HTR-8/SVneo (cell line): ENCODE measurements at regions not wholly inside any gene's neighbourhood (a gene's known extent, or its start where the extent isn't known, plus 50 kb on each side); places are given as distances from the start of the nearest gene placed in this dataset.
"Not testable (repeated sequence)": the region's sequence is repeated elsewhere in the genome, so short reads cannot be mapped to it uniquely, and the experiment has no call there.

ENCODE experiments used
- DNase-seq: peaks from one replicate; pipeline ENCODE4 v3.0.0; 2011; ENCODE audit warnings: low spot score, mixed read lengths; ENCODE audit not compliant: insufficient read length
- FAIRE-seq: peaks from 2 replicates; lab custom pipeline; 2011; peaks lifted over from hg19 to GRCh38; lab: Jason Lieb, UNC

- FAIRE-seq (no peak), DNase-seq (no peak)
These were observed 107.3 kb downstream of the NRN1 start for GRCh38 chr6:5899216-5900045.

DNA sequence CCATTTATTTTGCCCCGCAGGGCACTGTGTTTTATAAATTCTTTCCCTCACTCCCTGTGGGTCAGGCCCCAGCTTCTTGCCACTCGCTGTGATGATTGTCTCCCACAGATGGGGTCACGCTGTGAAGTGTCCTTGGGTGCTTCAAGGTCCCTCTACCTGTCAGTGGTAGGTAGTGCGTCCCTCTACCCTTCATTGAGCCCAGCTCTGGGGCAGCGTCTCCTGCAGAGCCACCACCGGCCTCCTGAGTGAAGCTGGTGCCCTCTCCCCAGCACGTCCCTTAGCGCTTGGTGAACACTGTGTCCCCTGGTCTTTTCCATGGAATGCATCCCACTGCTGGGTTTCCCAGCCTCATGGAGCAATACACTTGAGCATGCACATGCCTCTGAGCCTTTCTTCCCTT is 108.2 kb downstream of the NRN1 start:
- DNase-seq = no peak
- FAIRE-seq = no peak

GRCh38 chr6:5898102-5898501 is 108.6 kb downstream of the NRN1 start:
- no peak for FAIRE-seq
- DNase-seq = no peak

- DNase-seq = no peak
- no peak for FAIRE-seq
These were observed 110.1 kb downstream of the NRN1 start for GRCh38 chr6:5896476-5897200.

GRCh38 chr6:5894357-5894756 is 112.4 kb downstream of the NRN1 start:
- FAIRE-seq = no peak

DNA sequence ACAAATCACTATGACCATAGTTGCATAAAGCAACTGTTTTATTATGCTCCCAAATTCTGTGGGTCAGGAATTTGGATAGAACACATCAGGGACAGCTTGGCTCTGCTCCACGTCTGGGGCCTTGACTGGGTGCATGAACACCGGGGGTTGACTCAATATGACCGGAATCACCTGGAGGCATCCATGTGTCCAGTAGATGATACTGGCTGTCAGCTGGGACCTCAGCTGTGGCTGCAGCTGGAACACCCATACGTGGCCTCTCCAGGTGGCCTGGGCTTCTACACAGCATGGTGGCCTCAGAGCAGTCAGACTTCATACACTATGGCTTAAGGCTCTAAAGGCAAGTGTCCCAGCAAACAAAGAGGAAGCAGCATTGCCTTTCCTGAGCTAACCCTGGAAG is 113.4 kb downstream of the NRN1 start:
- FAIRE-seq (no peak), DNase-seq (no peak)

More at GRCh38 chr6:5894357-5894756, 112.4 kb downstream of the NRN1 start:
- no peak for DNase-seq

- no peak for DNase-seq
- no peak for FAIRE-seq
These were observed 114.1 kb downstream of the NRN1 start for GRCh38 chr6:5892669-5893068.

DNA sequence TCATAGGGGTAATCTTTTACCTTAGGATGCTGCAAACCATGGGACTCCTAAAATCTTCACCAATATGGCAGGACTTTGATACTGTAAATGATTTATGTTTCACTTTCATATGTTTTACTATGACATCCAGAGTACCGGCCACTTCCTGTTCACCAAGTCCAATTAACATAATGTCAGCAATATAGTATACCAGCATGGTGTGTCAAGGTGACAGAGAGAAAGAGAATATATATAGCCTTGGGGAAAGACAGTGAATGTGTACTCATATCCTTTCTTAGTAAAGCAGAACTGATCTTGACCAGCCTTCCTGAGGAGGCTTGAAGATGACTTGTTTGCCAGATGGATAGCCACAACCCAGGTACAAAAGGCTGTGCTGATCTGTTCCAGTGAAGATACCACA is 127.9 kb downstream of the NRN1 start:
- DNase-seq (no peak), FAIRE-seq (no peak)

- DNase-seq (no peak), FAIRE-seq (peak; percentile 26)
These were observed 130.6 kb downstream of the NRN1 start for GRCh38 chr6:5876076-5876475.

DNA sequence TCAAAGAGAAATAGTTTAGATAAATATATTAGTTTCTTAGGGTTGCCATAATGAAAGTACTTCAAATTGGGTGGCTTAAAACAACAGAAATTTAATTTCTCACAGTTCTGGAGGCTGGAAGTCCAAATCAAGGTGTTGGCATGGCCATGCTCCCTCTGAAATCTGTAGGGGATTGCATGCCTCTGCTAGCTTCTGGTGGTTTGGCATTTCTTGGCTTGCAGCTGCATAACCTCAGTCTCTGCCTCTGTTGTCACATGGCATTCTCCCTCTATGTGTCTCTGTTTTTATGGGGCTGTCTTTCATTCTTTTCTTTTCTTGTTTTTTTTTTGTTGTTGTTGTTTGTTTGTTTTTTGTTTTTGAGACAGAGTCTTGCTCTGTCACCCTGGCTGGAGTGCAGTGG is 132.7 kb downstream of the NRN1 start:
- FAIRE-seq = not testable (repeated sequence)

GRCh38 chr6:5871296-5871695 is 135.4 kb downstream of the NRN1 start:
- DNase-seq = no peak
- no peak for FAIRE-seq

More for the DNA sequence above, 132.7 kb downstream of the NRN1 start:
- not testable (repeated sequence) for DNase-seq

- DNase-seq (no peak), FAIRE-seq (no peak)
These were observed 137.0 kb downstream of the NRN1 start for GRCh38 chr6:5869676-5870075.

GRCh38 chr6:5869261-5869660 is 137.5 kb downstream of the NRN1 start:
- DNase-seq (no peak), FAIRE-seq (no peak)

- peak; percentile 10 for DNase-seq
- peak; percentile 13 for FAIRE-seq
These were observed 140.1 kb downstream of the NRN1 start for GRCh38 chr6:5866547-5867051.

- no peak for DNase-seq
- no peak for FAIRE-seq
These were observed 141.2 kb downstream of the NRN1 start for GRCh38 chr6:5865506-5866031.

GRCh38 chr6:5860849-5861248 is 145.9 kb downstream of the NRN1 start:
- FAIRE-seq = no peak
- no peak for DNase-seq

GRCh38 chr6:5855787-5856470 is 150.8 kb downstream of the NRN1 start:
- FAIRE-seq = no peak
- DNase-seq = no peak

DNA sequence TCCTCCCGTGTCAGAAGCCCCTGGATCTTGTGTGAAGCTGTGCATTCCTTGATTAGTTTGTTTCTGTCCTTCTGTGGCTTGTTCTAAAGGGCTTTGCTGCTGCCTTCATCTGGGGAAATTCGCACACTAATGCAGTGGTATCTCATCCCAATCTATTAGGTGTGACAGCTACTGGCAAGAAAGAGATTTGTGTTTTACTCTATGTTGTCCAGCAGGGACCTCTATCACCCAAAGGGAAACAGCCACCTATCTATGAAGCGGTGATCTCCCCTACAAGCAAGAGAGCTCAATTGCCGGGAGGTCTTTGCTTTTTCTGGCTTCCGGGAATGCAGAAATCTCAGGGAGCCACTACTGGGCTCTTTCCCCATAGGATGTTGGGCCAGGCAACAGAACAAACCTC is 151.8 kb downstream of the NRN1 start:
- no peak for FAIRE-seq

GRCh38 chr6:5851261-5851757 is 155.4 kb downstream of the NRN1 start:
- FAIRE-seq (no peak), DNase-seq (no peak)

More for the DNA sequence above, 151.8 kb downstream of the NRN1 start:
- DNase-seq = no peak

DNA sequence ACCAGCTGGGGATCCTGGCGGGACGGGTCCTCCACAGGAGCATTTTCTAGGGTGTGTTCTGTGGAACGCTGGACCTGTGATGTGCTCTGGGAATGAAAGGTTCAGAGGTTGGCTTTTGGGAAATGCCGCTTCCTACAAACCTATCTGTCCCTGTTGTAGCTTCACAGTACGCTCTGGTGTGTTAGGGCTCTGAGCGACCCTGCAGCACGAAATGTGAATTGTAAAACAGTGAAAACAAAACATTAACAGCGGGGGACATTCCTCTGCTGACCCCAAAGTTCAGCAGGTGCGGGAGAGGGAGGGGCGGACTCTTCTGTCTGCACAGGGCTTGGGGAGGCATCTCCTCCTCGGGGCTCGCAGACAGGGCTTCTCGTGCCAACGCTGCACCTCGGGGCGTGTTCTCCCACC is 155.9 kb downstream of the NRN1 start:
- no peak for DNase-seq
- no peak for FAIRE-seq
